Thoracic aorta (tissue), 2 donors: ENCODE measurements at regions not wholly inside any gene's neighbourhood (a gene's known extent, or its start where the extent isn't known, plus 50 kb on each side); places are given as distances from the start of the nearest gene placed in this dataset.

ENCODE experiments used
- ATAC-seq: fragments of 150-250 bp; one replicate; pipeline ENCODE4 v1.8.0; 2017; ENCODE audit warnings: low read depth; ENCODE audit not compliant: insufficient number of reproducible peaks, low FRiP score
- DNase-seq: peaks from one replicate; pipeline ENCODE4 v3.0.0-alpha.2; 2020; ENCODE audit warnings: low spot score
- H3K27ac ChIP-seq, 2 donors: fragments of 200-600 bp; sonication (generic); 1 replicate in 1 of 2; 2 replicates in 1 of 2; pipeline ENCODE4 v1.5.1; 2016; ENCODE audit warnings: mild to moderate bottlenecking in 2 of 2, moderate library complexity in 2 of 2
- H3K27me3 ChIP-seq: fragments of 200-600 bp; sonication (generic); replicated peaks from 2 replicates; pipeline ENCODE4 v1.6.0; 2016; ENCODE audit warnings: mild to moderate bottlenecking; ENCODE audit not compliant: insufficient read depth
- H3K36me3 ChIP-seq: fragments of 200-600 bp; sonication (generic); one replicate; pipeline ENCODE4 v1.5.1; 2016
- H3K4me1 ChIP-seq, 2 donors: fragments of 200-600 bp; sonication (generic); 1 replicate in 1 of 2; 2 replicates in 1 of 2; pipeline versions ENCODE4 v1.5.1 to v1.6.0; 2016; ENCODE audit warnings: low read depth in 2 of 2, mild to moderate bottlenecking in 1 of 2; ENCODE audit not compliant: control insufficient read depth in 1 of 2
- H3K4me3 ChIP-seq: fragments of 200-600 bp; sonication (generic); 2 replicates; pipeline ENCODE4 v1.5.1; 2016; ENCODE audit warnings: mild to moderate bottlenecking
- H3K9me3 ChIP-seq: fragments of 200-600 bp; sonication (generic); 2 replicates; pipeline ENCODE4 v1.5.1; 2016
- TF ChIP-seq, protein P1 (sequence below): fragments of 200-600 bp; sonication (generic); IDR thresholded peaks from one replicate; pipeline ENCODE4 v1.5.1; 2019; ENCODE audit warnings: antibody characterized with exemption

- Histone ChIP-seq H3K27me3 (no peaks in the 10 kb centered on the region), H3K9me3 (no peaks in the 10 kb centered on the region), H3K36me3 (no peaks in the 10 kb centered on the region), H3K4me1 (peaks cover 0 to 5% of the 10 kb centered on the region in 2 donors), H3K4me3 (no peak overlapping the region), H3K27ac (no peak overlapping the region)
- TF ChIP-seq, protein P1, sequence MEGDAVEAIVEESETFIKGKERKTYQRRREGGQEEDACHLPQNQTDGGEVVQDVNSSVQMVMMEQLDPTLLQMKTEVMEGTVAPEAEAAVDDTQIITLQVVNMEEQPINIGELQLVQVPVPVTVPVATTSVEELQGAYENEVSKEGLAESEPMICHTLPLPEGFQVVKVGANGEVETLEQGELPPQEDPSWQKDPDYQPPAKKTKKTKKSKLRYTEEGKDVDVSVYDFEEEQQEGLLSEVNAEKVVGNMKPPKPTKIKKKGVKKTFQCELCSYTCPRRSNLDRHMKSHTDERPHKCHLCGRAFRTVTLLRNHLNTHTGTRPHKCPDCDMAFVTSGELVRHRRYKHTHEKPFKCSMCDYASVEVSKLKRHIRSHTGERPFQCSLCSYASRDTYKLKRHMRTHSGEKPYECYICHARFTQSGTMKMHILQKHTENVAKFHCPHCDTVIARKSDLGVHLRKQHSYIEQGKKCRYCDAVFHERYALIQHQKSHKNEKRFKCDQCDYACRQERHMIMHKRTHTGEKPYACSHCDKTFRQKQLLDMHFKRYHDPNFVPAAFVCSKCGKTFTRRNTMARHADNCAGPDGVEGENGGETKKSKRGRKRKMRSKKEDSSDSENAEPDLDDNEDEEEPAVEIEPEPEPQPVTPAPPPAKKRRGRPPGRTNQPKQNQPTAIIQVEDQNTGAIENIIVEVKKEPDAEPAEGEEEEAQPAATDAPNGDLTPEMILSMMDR = no peak
- DNase-seq = no peak
- no peak for ATAC-seq
Observed at GRCh38 chr4:4675051-4675581, 133.3 kb upstream of the STX18 start.

- H3K4me1 ChIP-seq = peaks cover 0 to 5% of the 10 kb centered on the region in 2 donors
- DNase-seq (no peak), ATAC-seq (no peak)
- H3K4me3 ChIP-seq = no peak overlapping the region
- no peak overlapping the region for H3K27ac ChIP-seq
- TF ChIP-seq, protein P1 = no peak
- H3K27me3 ChIP-seq = no peaks in the 10 kb centered on the region
- H3K9me3 ChIP-seq = no peaks in the 10 kb centered on the region
- no peaks in the 10 kb centered on the region for H3K36me3 ChIP-seq
Observed at GRCh38 chr4:4673070-4673469, 131.2 kb upstream of the STX18 start.

DNA sequence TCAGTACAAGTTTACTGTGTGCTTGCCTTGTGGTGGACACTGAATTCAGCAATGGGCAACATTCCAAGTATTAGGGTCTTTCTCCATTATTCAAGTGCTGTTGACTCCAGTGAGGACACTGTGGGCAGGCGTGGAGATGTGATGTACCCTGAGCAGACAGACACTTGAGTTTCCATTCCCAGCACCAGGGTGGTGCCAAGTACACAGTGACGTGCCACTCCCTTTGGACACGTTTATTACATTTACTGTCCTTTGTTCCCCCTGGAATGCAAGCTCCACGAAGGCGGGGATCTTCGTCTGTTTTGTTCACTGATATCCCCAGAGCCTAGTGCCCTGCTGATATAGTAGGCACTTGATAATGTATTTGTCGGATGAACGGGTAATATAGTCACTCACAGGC, 130.6 kb upstream of the STX18 start:
- DNase-seq (no peak), ATAC-seq (no peak)
- Histone ChIP-seq H3K27me3 (no peaks in the 10 kb centered on the region), H3K27ac (no peak overlapping the region), H3K4me3 (no peak overlapping the region), H3K9me3 (no peaks in the 10 kb centered on the region), H3K36me3 (no peaks in the 10 kb centered on the region), H3K4me1 (peaks cover 0 to under 1% of the 10 kb centered on the region in 2 donors)
- TF ChIP-seq, protein P1 = no peak

GRCh38 chr4:4671774-4672349, 130.0 kb upstream of the STX18 start:
- Histone ChIP-seq H3K27ac (no peak overlapping the region), H3K27me3 (no peaks in the 10 kb centered on the region), H3K4me1 (no peaks in the 10 kb centered on the region), H3K4me3 (no peak overlapping the region), H3K36me3 (no peaks in the 10 kb centered on the region), H3K9me3 (no peaks in the 10 kb centered on the region)
- no peak for ATAC-seq
- no peak for DNase-seq
- TF ChIP-seq, protein P1 = no peak

DNA sequence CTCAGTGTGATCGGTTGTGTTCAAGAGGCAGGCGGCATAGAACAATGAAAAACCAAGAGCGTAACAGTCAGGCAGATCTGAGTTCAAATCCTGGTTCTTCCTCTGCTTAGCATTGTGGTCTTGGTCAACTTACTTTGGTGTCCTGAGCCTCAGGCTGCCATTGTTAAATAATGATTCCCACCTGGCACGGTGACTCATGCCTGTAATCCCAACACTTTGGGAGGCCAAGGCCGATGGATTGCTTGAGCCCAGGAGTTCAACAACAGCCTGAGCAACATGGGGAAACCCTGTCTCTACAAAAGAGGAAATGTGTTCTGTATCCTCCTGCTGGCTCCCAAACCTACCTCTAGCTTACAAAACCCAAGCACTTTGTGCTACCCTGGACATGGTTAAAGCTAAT, 129.0 kb upstream of the STX18 start:
- H3K4me1 ChIP-seq = no peaks in the 10 kb centered on the region
- TF ChIP-seq, protein P1 = no peak
- ATAC-seq = no peak
- no peaks in the 10 kb centered on the region for H3K36me3 ChIP-seq
- H3K27ac ChIP-seq = no peak overlapping the region
- no peaks in the 10 kb centered on the region for H3K9me3 ChIP-seq
- H3K4me3 ChIP-seq = no peak overlapping the region
- DNase-seq = no peak
- H3K27me3 ChIP-seq = no peaks in the 10 kb centered on the region
